GM13976 (cell line): ENCODE measurements at regions not wholly inside any gene's neighbourhood (a gene's known extent, or its start where the extent isn't known, plus 50 kb on each side); places are given as distances from the start of the nearest gene placed in this dataset.
"Not testable (repeated sequence)": the region's sequence is repeated elsewhere in the genome, so short reads cannot be mapped to it uniquely, and the experiment has no call there.

Experiments used
- DNase-seq: peaks from one replicate; pipeline ENCODE4 v3.0.0; 2012; ENCODE audit warnings: low spot score
- CTCF ChIP-seq: IDR thresholded peaks from 2 replicates; pipeline ENCODE4 v1.5.1; 2012; ENCODE audit warnings: borderline replicate concordance, mild to moderate bottlenecking; ENCODE audit not compliant: insufficient read depth; ENCODE audit errors: extremely low read depth, missing control alignments, control extremely low read depth
- in situ Hi-C: fragments of 300-500 bp; cut with MboI; formaldehyde crosslinking; loops from one replicate; pipeline ENCODE4 v1.12.0; 2022; ENCODE audit warnings: low sequenced_read_pairs, mixed read lengths, inconsistent platforms; ENCODE audit not compliant: unreplicated experiment

- no peak for TF ChIP-seq CTCF
- DNase-seq = no peak
- in situ Hi-C loops = no loop called here
Measured at GRCh38 chr7:66524738-66525137, 103.9 kb upstream of the KCTD7 start.

GRCh38 chr7:66526782-66527181 is 101.9 kb upstream of the KCTD7 start:
- DNase-seq, in situ Hi-C loops: not testable (repeated sequence)

- in situ Hi-C loops = no loop called here
- DNase-seq = no peak
- TF ChIP-seq CTCF = no peak
Measured at GRCh38 chr7:66528652-66529051, 100.0 kb upstream of the KCTD7 start.

- in situ Hi-C loops = no loop called here
- no peak for TF ChIP-seq CTCF
- DNase-seq = no peak
Measured at GRCh38 chr7:66529883-66530610, 98.6 kb upstream of the KCTD7 start.

GRCh38 chr7:66535414-66536329 is 93.0 kb upstream of the KCTD7 start:
- in situ Hi-C loops = no loop called here
- DNase-seq = no peak
- TF ChIP-seq CTCF = no peak

GRCh38 chr7:66537380-66537779 is 91.3 kb upstream of the KCTD7 start:
- no peak for TF ChIP-seq CTCF
- no peak for DNase-seq
- in situ Hi-C loops = no loop called here

GRCh38 chr7:66537876-66538275 is 90.8 kb upstream of the KCTD7 start:
- TF ChIP-seq CTCF = no peak
- in situ Hi-C loops = no loop called here
- no peak for DNase-seq
